ENCODE measurements at regions not wholly inside any gene's neighbourhood (a gene's known extent, or its start where the extent isn't known, plus 50 kb on each side); places are given as distances from the start of the nearest gene placed in this dataset.
A peak's percentile ranks its signal among the peaks of the same experiment; 100 is the strongest.

DNA sequence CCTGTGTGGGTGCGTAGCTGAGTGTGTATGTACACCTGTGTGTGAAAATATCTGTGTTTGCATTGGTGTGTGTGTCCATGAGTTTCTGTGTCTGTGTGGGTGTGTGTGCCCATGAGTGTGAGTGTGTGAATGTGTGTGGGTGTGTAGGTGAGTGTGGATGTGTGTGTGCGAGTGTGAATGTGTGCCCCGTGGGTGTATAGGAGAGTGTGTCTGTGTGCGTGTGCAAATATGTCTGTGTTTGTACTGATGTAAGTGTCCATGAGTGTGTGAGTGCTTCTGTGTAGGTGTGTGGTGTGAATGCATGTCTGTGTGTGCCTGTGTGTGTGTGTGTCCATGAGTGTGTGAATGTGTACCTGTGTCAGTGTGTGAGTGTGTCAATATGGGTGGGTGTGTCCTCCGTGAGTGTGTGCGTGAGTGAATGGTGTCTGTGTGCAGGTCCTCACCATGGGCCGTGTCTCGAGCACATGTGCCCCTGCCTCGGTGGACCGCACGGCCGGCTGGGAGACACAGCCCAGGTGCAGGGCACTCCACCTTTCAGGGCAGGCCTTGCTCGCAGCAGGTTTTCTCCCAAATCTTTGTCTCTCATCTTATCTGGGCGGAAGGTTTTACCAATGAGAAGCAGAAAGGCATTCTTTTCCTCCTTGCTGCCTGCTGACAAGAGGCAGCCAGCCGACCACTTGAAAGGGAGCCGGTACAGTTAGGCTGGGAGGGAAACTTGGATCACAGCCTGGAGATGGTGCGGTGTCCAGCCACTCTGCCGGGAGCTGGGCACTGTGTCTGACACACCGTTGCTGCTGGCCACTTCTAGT, 107.1 kb upstream of the FAM20C start:
- no peak for DNase-seq (ENCODE audit: low spot score)

DNA sequence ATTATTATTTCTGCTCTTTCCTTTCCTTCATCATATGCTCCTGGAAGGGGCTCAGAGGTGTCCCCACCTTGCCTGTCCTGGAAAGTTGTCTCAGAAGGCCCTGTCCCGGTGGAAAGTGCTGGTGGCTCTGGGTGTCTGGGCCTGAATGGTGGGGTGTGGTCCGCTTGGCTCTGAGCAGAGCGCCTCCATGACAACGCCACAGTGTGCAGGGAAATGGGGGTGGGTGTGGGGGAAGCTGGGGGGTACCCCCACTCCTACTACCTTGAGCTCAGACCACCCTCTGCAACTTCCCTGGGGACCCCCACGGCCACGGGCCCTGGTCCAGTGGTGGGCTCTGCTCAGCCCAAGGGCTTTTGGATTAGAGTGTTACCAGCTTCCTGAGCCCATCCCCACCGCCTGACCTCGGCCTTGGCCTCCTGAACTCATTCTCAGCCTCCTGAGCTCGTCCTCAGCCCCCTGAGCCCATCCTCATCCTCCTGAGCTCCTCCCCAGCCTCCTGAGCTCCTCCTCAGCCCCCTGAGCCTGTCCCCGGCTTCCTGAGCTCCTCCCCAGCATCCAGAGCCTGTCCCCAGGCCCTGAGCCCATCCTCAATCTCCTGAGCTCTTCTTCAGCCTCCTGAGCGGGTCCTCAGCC, 106.4 kb upstream of the FAM20C start:
- no peak for DNase-seq (ENCODE audit: low spot score)

DNA sequence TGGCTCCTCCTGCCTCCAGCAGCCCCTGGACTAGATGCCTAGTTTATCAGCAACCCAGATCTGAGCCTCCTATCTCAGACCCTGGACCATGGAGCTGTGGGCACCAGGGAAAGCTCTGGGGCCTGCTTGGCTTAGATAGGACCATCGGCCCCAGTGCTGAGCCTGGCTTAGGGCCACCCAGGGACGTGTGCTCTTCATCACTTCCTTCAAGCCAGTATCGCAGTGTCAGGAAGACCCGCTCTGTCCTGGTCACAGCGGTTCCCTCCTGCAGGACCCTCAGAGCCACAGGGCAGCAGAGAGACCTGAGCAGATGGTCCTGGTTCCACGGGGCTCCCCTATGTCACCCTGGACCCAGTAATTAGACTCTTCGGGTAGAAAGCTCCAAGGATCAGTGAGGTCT, 105.7 kb upstream of the FAM20C start:
- no peak for DNase-seq (ENCODE audit: low spot score)

DNA sequence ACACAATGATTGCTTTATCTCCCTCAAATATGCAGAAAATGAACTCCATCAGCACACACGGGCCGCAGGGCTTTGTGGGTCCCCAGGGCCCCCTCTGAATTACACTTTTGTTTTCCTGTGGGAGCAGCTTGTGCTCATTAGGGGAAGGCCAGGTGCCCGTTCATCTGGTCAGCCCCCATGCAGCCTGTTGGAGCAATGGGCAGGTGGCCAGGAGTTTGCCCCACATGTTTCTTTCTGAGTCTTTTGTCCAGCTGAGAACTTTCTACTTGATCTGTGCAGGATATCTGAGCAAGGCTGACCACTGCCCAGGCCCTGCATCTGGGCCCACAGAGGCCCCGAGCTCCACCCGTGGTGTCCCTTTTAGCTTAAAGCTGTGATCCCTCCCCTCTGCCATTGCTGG, 105.3 kb upstream of the FAM20C start:
- DNase-seq (ENCODE audit: low spot score): peak; percentile 37

DNA sequence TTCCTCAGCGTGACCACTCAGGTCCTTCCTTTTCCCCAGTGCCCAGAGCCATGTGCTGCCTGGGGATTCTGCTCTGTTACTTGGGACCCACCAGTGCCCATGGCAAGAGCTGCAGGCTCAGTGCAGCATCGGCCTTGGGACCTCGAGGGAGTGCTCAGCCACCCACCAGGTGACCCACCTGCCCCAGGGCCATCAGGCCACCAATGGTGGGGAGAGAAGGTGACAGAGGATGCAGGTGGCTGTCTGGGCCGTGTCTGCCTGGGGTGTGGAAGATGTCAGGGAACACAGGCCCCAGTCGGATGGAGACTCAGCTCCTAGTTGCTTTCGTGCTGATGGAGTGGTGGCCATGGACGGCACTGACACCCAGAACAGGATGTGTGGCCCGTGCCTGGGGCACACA, 104.7 kb upstream of the FAM20C start:
- DNase-seq (ENCODE audit: low spot score): no peak

DNA sequence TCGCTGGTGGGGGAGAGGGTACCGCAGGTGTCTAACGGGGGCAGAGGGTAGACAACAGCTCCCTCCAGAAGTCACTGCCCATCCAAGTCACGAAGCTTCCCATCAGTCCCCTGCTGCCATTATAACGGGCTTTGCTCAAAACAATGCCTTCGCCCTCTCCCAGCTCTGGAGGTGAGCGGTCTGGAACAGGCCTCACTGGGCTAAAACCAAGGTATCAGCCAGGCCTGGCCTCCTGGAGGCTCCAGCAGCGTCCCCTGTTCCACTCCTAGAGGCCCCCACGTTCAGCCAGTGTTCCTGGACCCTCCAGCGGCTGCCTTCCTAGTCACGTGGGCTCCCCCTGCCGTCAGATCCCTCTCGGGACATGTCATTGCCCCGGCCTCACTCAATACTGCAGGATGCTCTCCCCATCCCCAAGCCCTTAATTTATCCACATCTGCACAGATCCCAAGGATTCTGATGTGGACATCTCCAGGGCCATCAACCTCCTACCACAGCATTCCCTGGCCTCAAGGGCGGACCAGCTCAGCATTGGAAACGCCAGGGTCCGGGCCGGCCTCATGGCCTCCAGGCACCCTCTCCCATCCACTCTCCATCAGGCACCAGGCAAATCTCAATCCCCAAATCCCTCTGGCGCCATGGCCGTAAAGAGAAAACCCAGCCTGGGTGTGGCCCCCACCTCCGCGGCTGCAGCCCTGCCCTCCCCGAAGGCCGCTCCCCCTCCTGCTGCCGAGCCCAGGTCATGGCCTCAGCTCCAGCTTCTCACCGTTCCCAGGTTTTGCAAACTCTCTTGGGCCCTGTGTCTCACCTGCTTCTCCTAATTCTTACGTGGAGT, 104.1 kb upstream of the FAM20C start:
- DNase-seq (ENCODE audit: low spot score): no peak

DNA sequence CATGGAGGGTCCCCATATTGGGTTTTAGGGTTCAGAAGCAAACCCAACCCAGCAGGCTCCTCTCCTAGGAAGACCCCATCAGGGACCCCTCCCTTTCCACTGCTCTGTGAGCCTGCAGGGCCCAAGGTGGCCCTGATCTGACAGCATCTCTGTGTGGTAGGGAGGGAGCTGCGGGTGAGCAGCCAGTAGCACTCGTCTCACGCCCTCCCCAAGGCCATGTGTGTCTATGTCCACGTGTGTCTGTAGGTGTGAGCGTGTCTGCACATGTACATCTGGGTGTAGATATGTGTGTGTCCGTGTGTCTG, 103.5 kb upstream of the FAM20C start:
- no peak for DNase-seq (ENCODE audit: low spot score)

DNA sequence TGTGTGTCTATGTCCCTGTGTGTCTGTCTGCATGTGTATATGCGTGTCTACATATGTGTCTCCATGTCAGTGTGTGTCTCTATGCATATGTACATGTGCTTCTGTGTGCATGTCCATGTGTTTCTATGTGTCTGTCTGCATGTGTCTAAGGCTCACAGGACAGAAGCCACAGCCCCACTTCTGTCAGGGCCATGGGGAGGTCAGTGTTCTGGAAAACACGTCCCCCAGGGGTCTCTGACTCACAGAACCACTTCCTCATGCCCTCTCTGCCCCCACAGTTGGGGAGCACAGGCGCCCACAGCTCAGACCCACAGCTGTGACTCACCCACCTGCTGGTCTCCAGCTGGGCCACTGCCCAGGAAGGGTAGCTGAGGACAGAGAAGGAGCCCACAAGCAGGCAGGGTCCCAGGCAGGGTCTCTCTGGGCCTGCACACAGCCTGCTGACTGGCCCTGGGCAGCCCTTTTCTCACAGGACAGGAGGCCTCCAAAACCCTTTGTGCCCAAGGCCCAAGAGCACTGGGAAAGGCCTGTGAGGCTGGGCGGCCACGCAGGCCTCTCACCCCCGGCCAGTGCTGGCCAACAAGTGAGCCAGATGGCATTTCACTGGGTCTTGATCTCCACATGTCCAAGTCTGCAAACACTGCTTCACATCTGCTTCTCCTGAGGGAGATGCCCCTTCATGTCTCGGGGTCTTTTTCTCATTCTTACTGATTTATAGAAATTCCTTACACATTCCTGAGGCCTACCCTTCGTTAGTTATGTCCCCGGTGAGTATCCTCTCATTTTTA, 102.9 kb upstream of the FAM20C start:
- DNase-seq (ENCODE audit: low spot score): peak; percentile 48

DNA sequence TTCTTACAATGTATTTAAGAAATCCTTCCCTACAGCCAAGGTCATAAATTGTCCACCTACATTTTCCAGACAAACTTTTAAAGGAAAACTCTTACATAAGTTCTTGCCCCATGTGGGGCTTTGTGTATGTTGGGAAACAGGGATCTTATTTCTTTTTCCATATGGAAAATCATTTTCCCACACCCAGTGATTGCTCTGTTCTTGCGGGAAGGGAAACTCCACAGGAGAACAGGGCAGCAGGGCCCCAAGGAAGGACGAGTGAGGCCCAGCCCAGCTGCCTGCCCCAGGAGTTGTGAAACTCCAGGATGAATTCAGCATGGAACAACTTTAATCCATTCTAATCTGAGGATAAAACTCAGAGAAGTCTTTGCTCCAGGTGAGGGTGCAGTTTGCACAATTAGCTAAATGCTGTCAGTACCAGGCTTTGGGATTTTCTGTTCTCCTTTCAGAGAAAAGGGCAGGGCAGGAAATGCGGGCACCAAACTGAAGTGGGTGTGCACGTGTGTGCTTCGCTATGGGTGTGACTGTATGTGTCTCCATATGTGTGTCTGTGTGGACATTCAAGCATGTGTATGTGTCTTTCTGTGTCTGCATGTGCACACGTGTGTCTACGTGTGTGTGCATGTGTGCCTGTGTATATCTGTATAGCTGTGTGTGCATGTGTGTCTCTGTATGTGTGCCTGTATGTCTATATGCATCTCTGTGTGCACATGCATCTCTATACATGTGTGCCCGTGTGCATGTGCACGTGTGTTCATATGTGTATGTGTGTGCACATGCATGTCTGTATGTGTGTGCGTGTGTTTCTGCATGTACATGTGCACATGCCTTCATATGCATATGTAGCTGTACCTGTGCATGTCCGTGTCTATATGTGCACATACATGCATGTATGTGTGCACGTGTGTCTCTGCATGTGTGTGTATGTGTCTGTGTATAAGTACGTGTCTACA, 102.0 kb upstream of the FAM20C start:
- DNase-seq (ENCODE audit: low spot score): no peak

DNA sequence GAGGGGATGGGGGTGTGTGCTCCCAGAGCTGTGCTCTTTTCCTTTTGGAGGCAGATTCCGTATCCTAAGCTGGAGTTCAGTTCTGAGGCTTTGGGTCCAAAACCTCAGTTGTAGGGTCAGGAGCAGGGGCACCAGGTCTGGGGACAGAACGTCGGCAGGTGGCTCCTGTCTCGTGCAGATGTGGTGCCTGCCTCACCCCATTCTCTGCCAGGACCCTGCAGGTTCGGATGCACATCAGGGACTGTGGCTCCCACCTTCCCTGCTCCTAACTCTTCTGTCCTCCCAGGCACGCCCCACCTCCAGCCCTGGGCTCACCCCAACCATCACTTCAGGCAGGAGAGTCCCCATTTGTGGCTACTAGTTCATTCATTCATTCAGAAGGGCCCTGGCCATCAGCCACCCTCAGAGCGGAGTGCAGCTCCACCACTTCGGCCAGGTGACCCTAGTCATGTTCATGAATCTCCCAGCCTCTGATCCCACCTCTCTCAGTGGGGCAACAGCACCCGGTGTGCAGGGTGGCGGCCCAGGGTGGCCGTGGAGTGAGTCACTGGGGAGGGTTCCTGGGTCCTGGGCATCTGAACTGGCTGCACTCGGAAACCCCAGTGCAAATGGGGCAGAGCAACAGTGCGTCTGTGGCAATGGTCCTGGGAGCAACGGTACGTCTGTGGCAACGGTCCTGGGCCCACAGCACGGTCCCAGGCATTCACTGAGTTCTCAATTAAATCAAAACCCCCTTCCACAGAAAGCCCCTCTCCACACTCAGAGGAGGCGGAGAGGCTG, 100.8 kb upstream of the FAM20C start:
- no peak for DNase-seq (ENCODE audit: low spot score)

DNA sequence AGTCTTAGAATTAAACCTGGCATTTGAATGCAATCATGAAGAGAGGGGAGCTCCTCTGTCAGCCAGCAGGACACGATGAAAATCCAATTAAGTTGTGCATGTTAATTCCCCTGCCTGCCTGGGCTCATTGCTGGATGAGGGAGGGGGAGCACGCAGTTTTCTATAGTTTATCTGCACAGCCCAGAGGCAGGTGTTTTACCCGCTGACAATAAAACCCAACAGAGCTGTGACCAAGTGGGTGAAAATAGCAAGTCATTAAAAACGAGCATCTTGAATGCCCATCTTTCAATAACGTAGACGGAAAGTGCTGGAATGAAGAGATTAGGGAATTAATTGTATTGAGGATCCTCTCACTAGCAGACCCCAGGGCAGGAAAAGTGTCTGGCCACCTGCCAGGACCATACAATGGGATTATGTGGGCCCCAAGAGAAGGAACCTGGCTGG, 100.1 kb upstream of the FAM20C start:
- no peak for DNase-seq (ENCODE audit: low spot score)

DNA sequence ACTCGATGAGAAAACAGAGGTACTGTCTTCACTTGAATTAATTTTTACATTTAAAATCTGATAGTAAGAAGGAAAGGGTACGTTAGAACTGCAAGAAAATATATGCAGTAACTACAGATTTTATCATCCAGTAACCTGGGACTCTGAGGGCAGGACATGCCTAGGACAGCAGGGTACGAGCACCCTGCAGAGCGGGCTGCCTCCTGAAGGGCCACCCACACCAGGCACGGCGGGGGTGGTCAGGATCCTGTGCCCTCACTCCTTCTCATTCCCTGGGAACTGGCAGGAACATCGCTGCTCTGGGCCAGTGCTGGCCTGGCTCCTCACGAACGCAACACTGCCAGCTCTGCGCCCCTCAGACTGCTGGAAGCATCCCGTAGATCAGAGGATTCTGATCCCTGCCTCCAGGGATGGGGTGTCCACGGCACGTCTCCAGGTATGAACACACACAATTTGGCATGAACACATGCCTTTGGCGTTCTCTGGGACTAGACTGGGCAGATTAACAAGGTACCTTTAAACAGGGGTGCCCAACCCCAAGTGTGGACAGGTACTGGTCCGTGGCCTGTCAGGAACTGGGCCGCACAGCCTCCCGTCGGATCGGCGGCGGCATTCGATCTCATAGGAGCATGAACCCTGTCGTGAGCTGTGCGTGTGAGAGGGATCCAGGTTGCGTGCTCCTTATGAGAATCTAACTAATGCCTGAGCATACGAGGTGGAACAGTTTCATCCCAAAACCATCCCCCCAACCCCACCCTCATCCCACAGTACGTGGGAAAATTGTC, 99.3 kb upstream of the FAM20C start:
- no peak for DNase-seq (ENCODE audit: low spot score)

DNA sequence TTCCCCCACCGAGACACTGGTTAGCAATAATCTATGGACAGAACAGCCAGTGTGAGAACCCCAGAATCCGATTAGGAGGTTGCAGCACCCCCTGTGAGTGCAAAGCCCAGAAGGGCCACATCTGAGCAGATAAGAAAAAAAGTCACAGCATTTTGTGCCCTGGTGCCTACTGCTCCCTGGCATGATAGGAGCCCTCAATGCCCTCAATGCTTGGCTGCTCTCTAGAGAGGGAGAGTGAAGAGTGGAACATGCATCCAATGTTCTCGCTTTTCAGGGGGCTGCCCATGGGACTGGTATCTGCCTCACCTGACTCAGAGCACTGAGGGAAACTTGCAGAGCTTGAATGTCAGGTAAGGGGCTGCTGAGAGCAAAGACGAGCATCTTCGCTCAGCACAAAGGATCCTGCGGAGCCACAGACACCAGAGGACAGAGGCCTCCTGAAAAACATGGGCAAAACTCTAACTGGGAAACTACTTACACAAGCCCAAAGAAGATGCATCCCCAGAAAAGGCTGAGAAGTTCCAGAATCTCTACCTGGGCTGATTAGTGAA, 98.0 kb upstream of the FAM20C start:
- DNase-seq (ENCODE audit: low spot score): no peak

DNA sequence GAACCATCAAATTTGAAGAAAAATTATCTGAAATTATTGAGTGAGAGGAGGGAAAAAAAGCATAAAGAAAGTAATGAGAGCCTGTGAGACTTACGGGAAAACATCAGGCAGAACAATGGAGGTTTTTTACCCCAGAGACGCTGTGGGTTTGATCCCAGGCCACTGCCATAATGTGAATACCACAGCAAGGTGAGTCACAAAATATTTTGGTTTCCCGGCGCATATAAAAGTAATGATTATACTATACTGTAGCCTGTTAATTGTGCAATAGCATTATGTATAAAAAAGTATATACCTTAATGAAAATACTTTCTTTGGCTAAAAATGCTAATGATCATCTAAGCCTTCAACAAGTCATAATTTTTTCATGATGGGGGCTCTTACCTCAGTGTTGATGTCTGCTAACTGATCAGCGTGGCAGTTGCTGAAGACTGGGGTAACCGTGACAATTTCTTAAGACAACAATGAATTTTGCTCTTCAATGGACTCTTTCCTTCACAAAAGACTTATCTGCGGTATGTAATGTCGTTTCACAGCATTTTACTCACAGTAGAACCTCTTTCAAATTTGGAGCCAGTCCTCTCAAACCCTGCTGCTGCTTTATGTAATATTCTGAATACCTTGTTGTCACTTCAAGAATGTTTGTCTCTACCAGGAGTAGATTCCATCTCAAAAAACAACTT, 97.0 kb upstream of the FAM20C start:
- DNase-seq (ENCODE audit: low spot score): no peak

DNA sequence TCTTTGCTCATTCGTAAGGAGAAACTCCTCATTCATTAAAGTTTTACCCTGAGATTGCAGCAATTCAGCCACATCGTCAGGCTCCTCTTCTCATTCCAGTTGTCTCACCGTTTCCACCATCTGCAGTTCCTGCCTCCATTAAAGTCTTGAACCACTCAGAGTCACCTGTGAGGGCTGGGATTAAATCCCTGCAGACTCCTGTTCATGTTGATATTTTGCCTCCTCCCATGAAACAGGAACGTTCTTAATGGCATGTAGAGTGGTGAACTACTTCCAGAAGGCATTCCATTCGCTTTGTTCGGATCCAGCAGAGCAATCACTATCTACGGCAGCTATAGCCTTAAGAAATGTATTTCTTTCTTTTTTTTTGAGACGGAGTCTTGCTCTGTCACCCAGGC, 96.5 kb upstream of the FAM20C start:
- DNase-seq (ENCODE audit: low spot score): no peak

DNA sequence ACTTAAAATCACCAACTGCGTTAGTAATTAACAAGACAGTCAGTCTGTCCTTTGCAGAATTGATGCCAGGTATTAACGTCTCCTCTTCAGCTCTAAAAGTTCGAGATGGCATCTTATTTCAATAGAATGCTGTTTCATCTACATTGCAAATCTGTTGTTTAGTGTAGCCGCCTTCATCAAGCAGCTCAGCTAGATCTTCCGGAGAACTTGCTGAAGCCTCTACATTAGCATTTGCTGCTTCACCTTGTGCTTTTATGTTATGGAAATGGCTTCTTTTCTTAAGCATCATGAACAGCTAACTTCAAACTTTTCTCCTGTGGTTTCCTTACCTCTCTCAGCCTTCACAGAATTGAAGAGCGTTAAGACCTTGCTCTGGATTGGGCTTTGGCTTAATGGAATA, 95.5 kb upstream of the FAM20C start:
- DNase-seq (ENCODE audit: low spot score): no peak

DNA sequence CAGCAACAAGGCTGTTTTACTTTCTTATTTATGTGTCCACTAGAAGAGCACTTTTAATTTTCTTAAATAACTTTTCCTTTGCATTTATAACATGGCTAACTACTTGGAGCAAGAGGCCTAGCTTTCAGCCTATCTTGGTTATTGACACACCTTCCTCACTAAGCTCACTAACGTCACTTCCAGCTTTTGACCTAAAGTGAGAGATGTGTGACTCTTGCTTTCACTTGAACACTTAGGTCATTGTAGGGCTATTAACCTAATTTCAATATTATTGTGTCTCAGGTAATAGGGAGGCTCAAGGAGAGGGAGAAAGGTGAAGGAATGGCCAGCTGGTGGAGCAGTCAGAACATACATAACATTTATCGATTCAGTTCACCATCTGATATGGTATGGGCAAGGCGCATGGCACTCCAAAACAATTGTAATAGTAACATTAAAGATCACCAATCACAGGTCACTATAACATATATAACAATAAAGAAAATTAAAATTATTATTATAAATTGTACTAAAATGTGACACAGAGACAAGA, 95.0 kb upstream of the FAM20C start:
- no peak for DNase-seq (ENCODE audit: low spot score)
